ENCODE measurements at regions not wholly inside any gene's neighbourhood (a gene's known extent, or its start where the extent isn't known, plus 50 kb on each side); places are given as distances from the start of the nearest gene placed in this dataset.

DNA sequence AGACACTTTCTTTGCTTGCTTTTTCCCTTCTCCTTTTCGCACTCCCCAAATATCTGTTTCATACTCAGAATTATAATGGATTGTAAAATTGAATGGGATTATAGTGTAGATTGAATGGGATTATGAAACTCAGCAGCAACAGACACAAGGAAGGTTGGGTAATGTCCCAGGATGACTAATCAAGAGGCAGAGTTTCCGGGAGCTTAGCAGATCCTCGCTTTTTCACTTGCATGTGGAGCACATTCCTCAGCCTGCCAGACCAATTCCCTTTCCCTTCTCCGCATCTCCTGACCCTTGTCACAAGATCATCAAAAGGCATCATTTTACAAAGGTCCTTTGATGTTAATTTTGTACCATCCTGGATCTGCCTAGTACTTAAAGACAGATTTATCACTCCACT, 55.1 kb upstream of the SLC1A1 start:
- no peak for DNase-seq (ENCODE audit: extremely low read depth in 1 of 11, low read depth in 9 of 11, low spot score in 4 of 11)

- no peak for DNase-seq (ENCODE audit: extremely low read depth in 1 of 11, low read depth in 9 of 11, low spot score in 4 of 11)
Measured at GRCh38 chr9:4433379-4433778, 56.9 kb upstream of the SLC1A1 start.

GRCh38 chr9:4430432-4431261, 59.6 kb upstream of the SLC1A1 start:
- DNase-seq (ENCODE audit: extremely low read depth in 1 of 11, low read depth in 9 of 11, low spot score in 4 of 11), result no peak

DNA sequence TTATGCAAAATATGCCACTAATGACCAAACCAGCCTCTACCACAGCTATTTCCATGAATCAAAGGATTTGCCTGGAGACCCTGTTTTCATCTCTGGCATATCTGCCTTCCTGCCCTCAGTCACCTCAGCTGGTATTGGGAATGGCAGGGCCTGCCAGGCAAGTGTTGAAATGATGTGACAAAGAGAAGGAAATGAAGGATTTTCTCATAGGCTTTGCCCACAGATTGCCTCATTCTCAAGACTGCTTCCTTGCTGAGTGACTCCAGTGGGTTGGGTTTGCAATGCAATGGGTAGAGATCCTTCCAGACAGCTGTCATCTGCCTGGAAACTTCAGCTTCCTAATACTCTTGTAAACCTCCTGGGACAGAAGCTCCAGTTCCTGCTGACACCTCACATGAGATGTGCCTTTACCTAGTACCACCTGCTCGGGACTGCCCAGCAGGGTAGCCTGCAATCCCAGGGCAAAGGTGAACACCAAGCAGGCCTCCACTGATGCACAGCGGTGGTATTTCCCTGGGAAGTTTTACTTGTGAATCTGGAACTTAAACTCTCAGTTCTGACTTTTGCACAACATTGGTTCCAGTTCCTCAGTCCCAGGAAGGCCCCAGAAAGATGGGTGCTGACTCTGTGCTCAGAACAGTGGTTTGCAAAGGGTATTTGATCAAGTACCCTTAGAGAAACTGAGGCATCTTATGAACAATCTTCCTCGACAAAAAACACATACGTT, 64.8 kb upstream of the SLC1A1 start:
- DNase-seq (ENCODE audit: extremely low read depth in 1 of 11, low read depth in 9 of 11, low spot score in 4 of 11), result no peak

- no peak for DNase-seq (ENCODE audit: extremely low read depth in 1 of 11, low read depth in 9 of 11, low spot score in 4 of 11)
Measured at GRCh38 chr9:4424891-4425290, 65.4 kb upstream of the SLC1A1 start.

DNA sequence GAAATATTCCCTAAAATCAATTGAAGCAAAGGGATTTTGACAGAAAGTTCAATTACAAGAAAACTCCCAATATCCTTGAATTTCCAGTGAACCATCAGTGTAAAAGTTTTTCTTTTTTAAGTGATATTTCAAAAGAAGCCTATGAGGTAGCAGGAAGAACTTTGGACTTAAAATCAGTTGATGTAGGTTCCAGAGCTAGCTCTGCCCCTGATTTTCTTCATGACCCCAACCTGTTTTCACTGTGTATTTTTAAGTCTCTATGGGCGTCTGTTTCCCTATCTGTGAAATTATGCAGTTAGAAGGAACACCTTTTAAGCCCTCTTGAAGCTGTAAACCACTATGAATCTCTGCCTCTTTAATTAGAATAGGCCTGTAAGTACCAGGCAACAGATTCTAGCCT, 66.2 kb upstream of the SLC1A1 start:
- no peak for DNase-seq (ENCODE audit: extremely low read depth in 1 of 11, low read depth in 9 of 11, low spot score in 4 of 11)

GRCh38 chr9:4423207-4423610, 67.1 kb upstream of the SLC1A1 start:
- DNase-seq (ENCODE audit: extremely low read depth in 1 of 11, low read depth in 9 of 11, low spot score in 4 of 11), result no peak

- no peak for DNase-seq (ENCODE audit: extremely low read depth in 1 of 11, low read depth in 9 of 11, low spot score in 4 of 11)
Measured at GRCh38 chr9:4422495-4422894, 67.8 kb upstream of the SLC1A1 start.

GRCh38 chr9:4421847-4422246, 68.4 kb upstream of the SLC1A1 start:
- DNase-seq (ENCODE audit: extremely low read depth in 1 of 11, low read depth in 9 of 11, low spot score in 4 of 11), result no peak

DNA sequence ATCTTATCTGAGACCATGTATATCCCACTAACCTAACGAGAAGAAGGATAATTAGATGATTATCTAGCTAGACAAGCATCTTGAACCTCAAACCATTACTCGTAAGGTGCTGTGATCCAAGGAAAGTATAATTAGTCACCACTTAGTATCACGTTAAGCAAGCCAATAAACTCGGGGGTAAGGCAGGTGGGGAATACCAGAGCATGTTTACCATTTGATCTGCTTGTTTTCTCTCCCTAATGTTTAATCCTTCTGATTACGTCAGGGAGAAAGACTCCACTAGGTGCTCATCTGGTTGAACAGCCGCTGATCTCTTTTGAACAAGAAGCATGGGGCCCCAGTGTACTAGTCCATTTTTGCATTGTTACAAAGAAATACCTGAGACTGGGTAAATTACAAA, 69.9 kb upstream of the SLC1A1 start:
- DNase-seq (ENCODE audit: extremely low read depth in 1 of 11, low read depth in 9 of 11, low spot score in 4 of 11), result no peak

DNA sequence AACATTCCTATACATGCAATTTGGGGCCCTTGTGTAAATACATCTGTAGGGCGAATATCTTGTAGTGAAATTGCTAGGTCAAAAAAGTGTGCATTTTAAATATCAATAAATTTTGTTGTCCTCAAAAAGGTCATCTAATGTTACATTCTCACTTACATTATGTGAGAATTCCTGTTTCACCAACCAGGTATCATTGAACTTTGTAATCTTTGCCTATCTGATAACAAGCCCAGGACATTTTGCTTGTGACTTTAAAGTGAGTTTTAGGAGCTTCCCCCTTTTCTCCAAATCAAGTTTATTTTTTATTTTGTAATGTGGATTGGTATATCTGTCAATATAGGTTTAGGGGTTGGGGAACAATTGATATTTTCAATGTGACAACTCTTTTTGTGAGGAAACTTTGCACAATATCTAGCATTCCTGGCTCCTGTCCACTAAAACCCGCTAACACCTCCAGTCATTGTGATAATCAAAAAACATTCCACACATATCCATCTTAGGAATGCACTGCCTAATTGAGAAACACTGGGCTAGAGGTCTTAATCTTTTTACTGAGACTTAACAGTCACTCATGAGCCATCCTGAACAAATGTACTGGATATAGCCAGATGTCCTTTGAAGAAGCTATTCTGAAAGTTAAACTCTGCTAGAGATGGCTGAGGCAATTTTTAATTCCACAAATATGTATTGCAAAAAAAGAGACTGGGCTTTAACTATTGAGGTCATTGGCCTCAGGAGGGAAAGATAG, 72.5 kb upstream of the SLC1A1 start:
- no peak for DNase-seq (ENCODE audit: extremely low read depth in 1 of 11, low read depth in 9 of 11, low spot score in 4 of 11)

- DNase-seq (ENCODE audit: extremely low read depth in 1 of 11, low read depth in 9 of 11, low spot score in 4 of 11), result no peak
Measured at GRCh38 chr9:4416467-4416866, 73.8 kb upstream of the SLC1A1 start.

DNA sequence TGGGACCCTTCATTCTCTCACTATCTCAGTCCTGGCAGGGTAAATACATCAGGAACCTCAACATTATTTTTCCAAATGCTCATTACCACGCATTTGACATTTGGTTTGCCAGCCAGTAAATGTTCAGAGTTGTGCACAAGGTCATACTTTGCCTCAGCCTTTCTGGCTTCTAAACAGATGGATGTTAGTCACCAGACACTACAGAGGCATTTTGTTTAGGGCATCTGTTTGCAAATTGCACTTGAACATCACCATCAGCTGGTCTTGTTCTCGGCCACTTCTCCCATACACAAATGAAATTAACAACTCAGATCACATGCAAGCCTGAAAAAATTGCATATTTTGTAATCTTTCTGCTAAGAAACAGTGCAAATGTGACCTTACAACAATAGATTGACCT, 75.0 kb upstream of the SLC1A1 start:
- no peak for DNase-seq (ENCODE audit: extremely low read depth in 1 of 11, low read depth in 9 of 11, low spot score in 4 of 11)

- DNase-seq (ENCODE audit: extremely low read depth in 1 of 11, low read depth in 9 of 11, low spot score in 4 of 11), result no peak
Measured at GRCh38 chr9:4413856-4414255, 76.4 kb upstream of the SLC1A1 start.

- DNase-seq (ENCODE audit: extremely low read depth in 1 of 11, low read depth in 9 of 11, low spot score in 4 of 11), result no peak
Measured at GRCh38 chr9:4404156-4404555, 86.1 kb upstream of the SLC1A1 start.

- no peak for DNase-seq (ENCODE audit: extremely low read depth in 1 of 11, low read depth in 9 of 11, low spot score in 4 of 11)
Measured at GRCh38 chr9:4402501-4402900, 87.8 kb upstream of the SLC1A1 start.

DNA sequence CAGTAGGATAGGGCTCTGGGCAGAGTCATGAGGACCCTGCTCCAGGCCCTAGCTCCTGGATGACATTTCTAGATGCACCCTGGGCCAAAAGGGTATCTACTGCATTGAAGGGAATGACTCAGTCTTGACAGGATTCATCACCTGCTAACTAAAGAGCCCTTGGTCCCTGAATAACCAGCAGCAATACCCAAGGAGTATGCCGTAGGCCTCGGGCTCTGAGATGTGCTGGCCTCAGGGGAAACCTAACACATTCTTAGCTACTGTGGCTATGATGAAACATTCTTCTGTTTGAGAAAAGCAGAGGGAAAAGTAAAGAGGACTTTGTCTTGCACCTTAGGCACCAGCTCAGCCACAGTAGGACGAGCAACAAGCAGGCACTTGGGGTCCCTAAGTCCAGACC, 89.5 kb upstream of the SLC1A1 start:
- no peak for DNase-seq (ENCODE audit: extremely low read depth in 1 of 11, low read depth in 9 of 11, low spot score in 4 of 11)

DNA sequence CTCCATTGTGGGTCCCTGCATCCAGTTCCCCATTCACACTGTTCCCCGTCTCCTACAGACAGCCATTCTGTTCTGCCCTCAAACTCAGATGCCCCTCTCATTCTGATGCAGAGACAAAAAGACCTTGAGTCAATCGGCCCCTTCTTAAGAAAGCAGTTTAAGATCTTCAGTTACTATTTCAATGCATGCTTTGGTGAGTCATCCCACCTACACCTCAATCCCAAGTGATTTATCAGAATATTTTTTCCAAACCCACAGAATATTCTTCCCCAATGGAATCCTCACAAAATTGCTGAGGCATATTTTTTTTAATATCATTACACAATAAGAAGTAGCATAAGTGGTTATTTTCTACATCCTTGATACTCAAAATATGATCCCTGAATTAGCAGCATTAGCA, 92.4 kb upstream of the SLC1A1 start:
- no peak for DNase-seq (ENCODE audit: extremely low read depth in 1 of 11, low read depth in 9 of 11, low spot score in 4 of 11)

DNA sequence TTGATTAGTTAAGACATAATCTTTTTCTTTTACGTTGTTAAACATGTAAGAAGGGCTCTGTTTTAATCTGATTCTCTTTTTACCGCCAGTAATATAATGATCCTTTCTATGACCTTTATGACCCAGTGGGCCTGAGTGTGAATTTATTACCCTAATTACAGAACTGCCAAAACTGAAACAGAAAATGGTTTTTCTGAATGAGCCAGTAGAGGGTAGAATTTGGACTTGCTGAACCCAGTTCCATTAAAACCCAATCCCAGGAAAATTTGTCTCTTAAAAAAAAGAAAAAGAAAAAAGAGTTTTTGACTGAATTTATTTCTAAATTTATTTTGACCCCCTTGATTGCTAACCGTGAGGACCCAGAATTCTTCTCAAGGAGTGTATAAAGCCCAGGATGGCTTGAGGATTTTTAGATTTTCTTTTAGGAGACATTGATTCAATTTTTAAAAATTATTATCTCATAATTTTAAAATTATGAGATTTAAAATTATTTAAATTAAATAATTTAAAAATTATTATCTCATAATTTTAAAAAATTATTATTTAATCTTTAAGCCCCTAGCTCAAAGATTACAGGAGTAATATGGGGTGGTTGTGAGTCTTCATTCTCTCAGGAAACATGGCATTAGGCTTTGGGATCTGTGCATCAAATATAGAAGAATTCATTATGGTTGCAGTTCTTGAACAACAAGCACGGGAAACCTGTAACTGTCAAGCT, 94.1 kb upstream of the GLIS3 start:
- no peak for DNase-seq (ENCODE audit: extremely low read depth in 1 of 11, low read depth in 9 of 11, low spot score in 4 of 11)

Data from renal cortex interstitium (tissue), 11 donors.